Uterus (tissue), 3 donors: ENCODE measurements at regions not wholly inside any gene's neighbourhood (a gene's known extent, or its start where the extent isn't known, plus 50 kb on each side); places are given as distances from the start of the nearest gene placed in this dataset.

ENCODE experiments used
- DNase-seq, 2 donors: peaks; one replicate each; pipeline ENCODE4 v3.0.0-alpha.2; 2019 to 2020
- H3K27ac ChIP-seq, 2 donors: fragments of 200-600 bp; sonication (generic); 1 replicate in 1 of 2; 2 replicates in 1 of 2; pipeline ENCODE4 v1.5.1; 2016 to 2018
- H3K27me3 ChIP-seq, 2 donors: fragments of 200-600 bp; sonication (generic); one replicate each; pipeline ENCODE4 v1.5.1; 2018 to 2019; ENCODE audit warnings: control low read depth in 1 of 2
- H3K36me3 ChIP-seq, 2 donors: fragments of 200-600 bp; sonication (generic); one replicate each; pipeline ENCODE4 v1.5.1; 2019; ENCODE audit warnings: control low read depth in 1 of 2
- H3K4me1 ChIP-seq, 2 donors: fragments of 200-600 bp; sonication (generic); one replicate each; pipeline ENCODE4 v1.5.1; 2018 to 2019; ENCODE audit warnings: control low read depth in 1 of 2
- H3K4me3 ChIP-seq, 2 donors: fragments of 200-600 bp; sonication (generic); 1 replicate in 1 of 2; 2 replicates in 1 of 2; pipeline ENCODE4 v1.5.1; 2018 to 2019; ENCODE audit warnings: mild to moderate bottlenecking in 1 of 2
- H3K9me3 ChIP-seq, 2 donors: fragments of 200-600 bp; sonication (generic); one replicate each; pipeline ENCODE4 v1.5.1; 2019; ENCODE audit warnings: control low read depth in 1 of 2
- CTCF ChIP-seq, 4 experiments: fragments of 200-600 bp in 2 of 4; fragments of 450-650 bp in 2 of 4; sonication (generic) in 2 of 4; IDR thresholded peaks; one replicate each; pipeline ENCODE4 v1.5.1; 2016 to 2019; ENCODE audit warnings: antibody characterized with exemption in 4 of 4, mild to moderate bottlenecking in 2 of 4, moderate library complexity in 1 of 4
- POLR2A ChIP-seq, 2 donors: fragments of 450-650 bp; IDR thresholded peaks; one replicate each; pipeline ENCODE4 v1.6.1; 2016; ENCODE audit warnings: antibody characterized with exemption in 2 of 2, mild to moderate bottlenecking in 1 of 2, moderate library complexity in 1 of 2
- intact Hi-C: fragments of 100-400 bp; cut with DNase I; formaldehyde crosslinking; loops from one replicate; pipeline ENCODE4 v1.15.1; 2023; ENCODE audit warnings: low total_unique reads
- donor health status: DM: yes; HTN: yes; CAD: no.

- intact Hi-C loops: no loop called here
- TF ChIP-seq POLR2A (IDR thresholded peaks at IDR 0.05): no peak
- no peak for TF ChIP-seq CTCF (IDR thresholded peaks at IDR 0.05)
- no peak for DNase-seq
- H3K27me3 ChIP-seq: no peaks in the 10 kb centered on the region
- H3K4me1 ChIP-seq: no peaks in the 10 kb centered on the region
- no peaks in the 10 kb centered on the region for H3K9me3 ChIP-seq
- H3K27ac ChIP-seq: no peak overlapping the region
- no peak overlapping the region for H3K4me3 ChIP-seq
- H3K36me3 ChIP-seq: peaks cover 0 to 2% of the 10 kb centered on the region in 2 donors
Measured at GRCh38 chr14:42673963-42674362, 1067.3 kb downstream of the LRFN5 start.

- TF ChIP-seq CTCF (IDR thresholded peaks at IDR 0.05): no peak
- no peak for TF ChIP-seq POLR2A (IDR thresholded peaks at IDR 0.05)
- H3K27me3 ChIP-seq: no peaks in the 10 kb centered on the region
- no peak overlapping the region for H3K4me3 ChIP-seq
- H3K4me1 ChIP-seq: no peaks in the 10 kb centered on the region
- no peak overlapping the region for H3K27ac ChIP-seq
- H3K9me3 ChIP-seq: no peaks in the 10 kb centered on the region
- peaks cover 0 to 2% of the 10 kb centered on the region in 2 donors for H3K36me3 ChIP-seq
- intact Hi-C loops: no loop called here
- no peak for DNase-seq
Measured at GRCh38 chr14:42671636-42672035, 1065.0 kb downstream of the LRFN5 start.

- no peaks in the 10 kb centered on the region for H3K4me1 ChIP-seq
- H3K27ac ChIP-seq: no peak overlapping the region
- intact Hi-C loops: no loop called here
- H3K9me3 ChIP-seq: no peaks in the 10 kb centered on the region
- no peak for DNase-seq
- no peaks in the 10 kb centered on the region for H3K27me3 ChIP-seq
- H3K4me3 ChIP-seq: no peak overlapping the region
- TF ChIP-seq POLR2A (IDR thresholded peaks at IDR 0.05): no peak
- TF ChIP-seq CTCF (IDR thresholded peaks at IDR 0.05): no peak
- peaks cover 0 to 2% of the 10 kb centered on the region in 2 donors for H3K36me3 ChIP-seq
Measured at GRCh38 chr14:42665083-42665482, 1058.4 kb downstream of the LRFN5 start.

GRCh38 chr14:42664190-42664589 lies 1057.5 kb downstream of the LRFN5 start:
- intact Hi-C loops: no loop called here
- H3K36me3 ChIP-seq: peaks cover 0 to 2% of the 10 kb centered on the region in 2 donors
- no peaks in the 10 kb centered on the region for H3K4me1 ChIP-seq
- DNase-seq: no peak
- no peaks in the 10 kb centered on the region for H3K9me3 ChIP-seq
- no peak overlapping the region for H3K4me3 ChIP-seq
- no peaks in the 10 kb centered on the region for H3K27me3 ChIP-seq
- no peak overlapping the region for H3K27ac ChIP-seq
- TF ChIP-seq POLR2A (IDR thresholded peaks at IDR 0.05): no peak
- TF ChIP-seq CTCF (IDR thresholded peaks at IDR 0.05): no peak

GRCh38 chr14:42654707-42655106 lies 1048.0 kb downstream of the LRFN5 start:
- Histone ChIP-seq H3K27ac (no peak overlapping the region), H3K9me3 (no peaks in the 10 kb centered on the region), H3K4me1 (no peaks in the 10 kb centered on the region), H3K27me3 (no peaks in the 10 kb centered on the region), H3K4me3 (no peak overlapping the region), H3K36me3 (no peaks in the 10 kb centered on the region)
- intact Hi-C loops: no loop called here
- no peak for DNase-seq
- TF ChIP-seq POLR2A (IDR thresholded peaks at IDR 0.05) (no peak), CTCF (IDR thresholded peaks at IDR 0.05) (no peak)
